HepG2 (cell line): ENCODE measurements at regions not wholly inside any gene's neighbourhood (a gene's known extent, or its start where the extent isn't known, plus 50 kb on each side); places are given as distances from the start of the nearest gene placed in this dataset.

ENCODE experiments used
- ATAC-seq: fragments of 200-7000 bp; cut with Tn5 transposase; 3 replicates; pipeline ENCODE4 v1.9.1; 2020; ENCODE audit warnings: mild to moderate bottlenecking, moderate library complexity
- BruUV-seq: library from RNA; stranded (reverse); fragments of 400-500 nt; replicated peaks from 2 replicates; lab custom pipeline; 2021; lab: Mats Ljungman, UMichigan
- CTCF ChIA-PET: fragments of 300-600 bp; formaldehyde crosslinking; extraction: SDS; loops from one replicate; lab custom pipeline; 2021; ENCODE audit warnings: low total read pairs, inconsistent platforms, low intra/inter-chr PET ratio; lab: Yijun Ruan, JAX
- POLR2A ChIA-PET: fragments of 350-600 bp; sonication (Branson Sonifier 250); formaldehyde crosslinking; loops from one replicate; lab custom pipeline; 2020; ENCODE audit warnings: antibody characterized with exemption, inconsistent platforms; lab: Yijun Ruan, JAX
- DNase-seq: peaks from one replicate; pipeline ENCODE4 v3.0.0-alpha.2; 2015; ENCODE audit warnings: low spot score
- FAIRE-seq: peaks from 3 replicates; lab custom pipeline; 2011; peaks lifted over from hg19 to GRCh38; lab: Jason Lieb, UNC
- H2AFZ ChIP-seq: one replicate; pipeline ENCODE4 v1.6.1; 2011; ENCODE audit warnings: low read length, inconsistent platforms
- H3K27ac ChIP-seq: fragments of 300-600 bp; 3 replicates; pipeline ENCODE4 v1.8.0; 2011; ENCODE audit warnings: mixed run types, mild to moderate bottlenecking, mixed read lengths, low read length, inconsistent platforms; ENCODE audit not compliant: insufficient read depth; ENCODE audit errors: extremely low read length
- H3K27me3 ChIP-seq, 2 experiments: fragments of 200-600 bp in 1 of 2; 2 replicates in 1 of 2; 3 replicates in 1 of 2; pipeline versions ENCODE4 v1.6.0 to v1.8.0; 2011; ENCODE audit warnings: low read length in 2 of 2, mild to moderate bottlenecking in 2 of 2, moderate library complexity in 2 of 2, inconsistent platforms in 1 of 2; ENCODE audit not compliant: insufficient read depth in 2 of 2, control insufficient read depth in 1 of 2
- H3K36me3 ChIP-seq, 2 experiments: fragments of 200-600 bp in 1 of 2; replicated peaks in 1 of 2; 2 replicates in 1 of 2; 3 replicates in 1 of 2; pipeline versions ENCODE4 v1.5.1 to v1.8.0; 2011; ENCODE audit warnings: low read length in 2 of 2, inconsistent platforms in 1 of 2; ENCODE audit not compliant: insufficient read depth in 2 of 2, control insufficient read depth in 1 of 2
- H3K4me1 ChIP-seq: 2 replicates; pipeline ENCODE4 v1.5.1; 2012; ENCODE audit warnings: low read length, inconsistent platforms; ENCODE audit not compliant: insufficient read depth
- H3K4me2 ChIP-seq: 2 replicates; pipeline ENCODE4 v1.6.0; 2011; ENCODE audit warnings: low read depth, low read length, inconsistent platforms
- H3K4me3 ChIP-seq, 3 experiments: fragments of 200-600 bp in 1 of 3; sonication (generic), shearing (Covaris generic) in 1 of 3; replicated peaks in 1 of 3; 2 replicates each; pipeline ENCODE4 v1.5.1; 2011 to 2016; ENCODE audit warnings: low read length in 3 of 3, inconsistent platforms in 2 of 3, low read depth in 2 of 3, mild to moderate bottlenecking in 2 of 3, control low read depth in 1 of 3, mixed read lengths in 1 of 3; ENCODE audit not compliant: insufficient read depth in 1 of 3
- H3K79me2 ChIP-seq: one replicate; pipeline ENCODE4 v1.6.1; 2011; ENCODE audit warnings: low read length, inconsistent platforms; ENCODE audit not compliant: insufficient read depth
- H3K9ac ChIP-seq: 2 replicates; pipeline ENCODE4 v1.6.0; 2011; ENCODE audit warnings: mild to moderate bottlenecking, low read depth, low read length, inconsistent platforms; ENCODE audit not compliant: insufficient read depth
- H3K9me3 ChIP-seq: 2 replicates; pipeline ENCODE4 v1.5.1; 2012; ENCODE audit warnings: mild to moderate bottlenecking, low read length
- H4K20me1 ChIP-seq: 2 replicates; pipeline ENCODE4 v1.6.0; 2011; ENCODE audit warnings: inconsistent platforms, mild to moderate bottlenecking, low read length, moderate library complexity; ENCODE audit not compliant: insufficient read depth
- CREM ChIP-seq, 2 experiments: sonication (generic) in 1 of 2; formaldehyde crosslinking in 1 of 2; IDR thresholded peaks; 2 replicates each; pipeline versions ENCODE4 v1.4.0 to v1.6.1; 2016 to 2020; ENCODE audit warnings: antibody characterized with exemption in 1 of 2, mild to moderate bottlenecking in 1 of 2, missing genetic modification reagents in 1 of 2
- FOSL1 ChIP-seq: sonication (generic); formaldehyde crosslinking; IDR thresholded peaks from 2 replicates; pipeline ENCODE4 v1.9.0; 2021; ENCODE audit warnings: missing genetic modification reagents, borderline replicate concordance
- HMGXB3 ChIP-seq: sonication (generic); formaldehyde crosslinking; IDR thresholded peaks from 2 replicates; pipeline ENCODE4 v1.4.0; 2020; ENCODE audit warnings: missing genetic modification reagents, borderline replicate concordance
- HNRNPH1 ChIP-seq: fragments of 200-400 bp; formaldehyde crosslinking; optimal IDR thresholded peaks from 2 replicates; pipeline ENCODE3; 2017; ENCODE audit warnings: mild to moderate bottlenecking, low read depth, low read length
- MTF2 ChIP-seq: sonication (generic); formaldehyde crosslinking; IDR thresholded peaks from 2 replicates; pipeline ENCODE4 v1.5.0; 2020; ENCODE audit warnings: missing genetic modification reagents, borderline replicate concordance
- RARG ChIP-seq: sonication (generic); formaldehyde crosslinking; IDR thresholded peaks from 2 replicates; pipeline ENCODE4 v1.4.0; 2020; ENCODE audit warnings: low read depth, mild to moderate bottlenecking, missing genetic modification reagents
- SAFB2 ChIP-seq: sonication (generic); formaldehyde crosslinking; IDR thresholded peaks from 2 replicates; pipeline ENCODE4 v1.5.1; 2020; ENCODE audit warnings: missing genetic modification reagents, low read depth, mild to moderate bottlenecking, borderline replicate concordance
- SALL1 ChIP-seq: sonication (generic); formaldehyde crosslinking; IDR thresholded peaks from 2 replicates; pipeline ENCODE4 v1.8.0; 2022; ENCODE audit warnings: mild to moderate bottlenecking, missing genetic modification reagents
- YY1 ChIP-seq: IDR thresholded peaks from 2 replicates; pipeline ENCODE4 v1.6.1; 2011; ENCODE audit warnings: low read length, low read depth, moderate library complexity, mild to moderate bottlenecking; ENCODE audit not compliant: insufficient read depth, insufficient replicate concordance
- ZNF225 ChIP-seq: sonication (generic); formaldehyde crosslinking; IDR thresholded peaks from 2 replicates; pipeline ENCODE4 v1.4.0; 2020; ENCODE audit warnings: mild to moderate bottlenecking, missing genetic modification reagents
- ZNF331 ChIP-seq: sonication (generic); formaldehyde crosslinking; IDR thresholded peaks from 2 replicates; pipeline ENCODE4 v1.4.0; 2020; ENCODE audit warnings: missing genetic modification reagents
- ZNF543 ChIP-seq: sonication (generic); formaldehyde crosslinking; IDR thresholded peaks from 2 replicates; pipeline ENCODE4 v1.4.0; 2020; ENCODE audit warnings: mild to moderate bottlenecking, missing genetic modification reagents
- ZNF746 ChIP-seq: sonication (generic); formaldehyde crosslinking; IDR thresholded peaks from 2 replicates; pipeline ENCODE4 v1.8.0; 2022; ENCODE audit warnings: mild to moderate bottlenecking, missing genetic modification reagents
- WGBS: methylation state at CpG from one replicate; pipeline ENCODE4 v1.1.6; 2017; ENCODE audit warnings: low lambda C conversion rate; 5-methylcytosine and 5-hydroxymethylcytosine counted together
- in situ Hi-C: cut with HindIII; loops from 2 replicates; pipeline ENCODE4 v1.10.0; 2017; ENCODE audit warnings: low pct_unique_long_range_greater_than_20kb; ENCODE audit not compliant: extremely low pct_ligation_motif_present
- intact Hi-C: fragments of 100-400 bp; cut with micrococcal nuclease; formaldehyde crosslinking; loops from one replicate; pipeline ENCODE4 v1.10.0; 2022; ENCODE audit not compliant: unreplicated experiment
- TF ChIP-seq, protein P1 (sequence below): IDR thresholded peaks from 2 replicates; pipeline ENCODE4 v1.6.1; 2016
- TF ChIP-seq, protein P2 (sequence below): sonication (generic); formaldehyde crosslinking; conservative IDR thresholded peaks from 2 replicates; pipeline ENCODE4 v1.5.0; 2020; ENCODE audit warnings: missing genetic modification reagents
- TF ChIP-seq, protein P3 (sequence below): IDR thresholded peaks from 2 replicates; pipeline ENCODE4 v1.6.1; 2016; ENCODE audit warnings: missing compliant biosample characterization, missing genetic modification reagents, borderline replicate concordance

DNA sequence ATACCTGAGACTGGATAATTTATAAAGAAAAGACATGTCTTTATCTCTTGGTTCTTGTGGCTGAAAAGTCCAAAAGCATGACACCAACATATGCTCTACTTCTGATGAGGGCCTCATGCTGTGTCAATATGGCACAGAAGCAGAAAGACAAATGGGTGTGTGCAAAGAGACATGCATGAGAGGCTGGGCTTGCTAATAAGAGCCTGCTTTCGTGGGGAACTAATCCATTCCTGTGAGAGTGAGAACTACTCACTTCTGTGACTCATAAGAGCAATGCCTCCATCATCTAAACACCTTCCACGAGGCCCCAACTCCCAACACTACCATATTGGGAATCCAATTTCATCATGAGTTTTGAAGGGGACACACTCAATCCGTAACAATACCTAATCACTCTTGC, 340.0 kb upstream of the DUSP10 start:
- Histone ChIP-seq H3K4me3 (no peak overlapping the region), H3K27ac (no peak overlapping the region)
- POLR2A ChIA-PET, result no interaction called here
- TF ChIP-seq, protein P1, sequence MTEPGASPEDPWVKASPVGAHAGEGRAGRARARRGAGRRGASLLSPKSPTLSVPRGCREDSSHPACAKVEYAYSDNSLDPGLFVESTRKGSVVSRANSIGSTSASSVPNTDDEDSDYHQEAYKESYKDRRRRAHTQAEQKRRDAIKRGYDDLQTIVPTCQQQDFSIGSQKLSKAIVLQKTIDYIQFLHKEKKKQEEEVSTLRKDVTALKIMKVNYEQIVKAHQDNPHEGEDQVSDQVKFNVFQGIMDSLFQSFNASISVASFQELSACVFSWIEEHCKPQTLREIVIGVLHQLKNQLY (CRISPR knock-in tag), result no peak
- no peak for TF ChIP-seq FOSL1
- TF ChIP-seq HMGXB3 (CRISPR knock-in tag), result no peak
- no peak for TF ChIP-seq SAFB2
- no peak for TF ChIP-seq MTF2 (CRISPR knock-in tag)
- no peak for TF ChIP-seq HNRNPH1
- no peak for TF ChIP-seq ZNF746 (CRISPR knock-in tag)
- no peak for TF ChIP-seq ZNF225 (CRISPR knock-in tag)
- TF ChIP-seq ZNF331 (CRISPR knock-in tag), result no peak
- TF ChIP-seq, protein P2, sequence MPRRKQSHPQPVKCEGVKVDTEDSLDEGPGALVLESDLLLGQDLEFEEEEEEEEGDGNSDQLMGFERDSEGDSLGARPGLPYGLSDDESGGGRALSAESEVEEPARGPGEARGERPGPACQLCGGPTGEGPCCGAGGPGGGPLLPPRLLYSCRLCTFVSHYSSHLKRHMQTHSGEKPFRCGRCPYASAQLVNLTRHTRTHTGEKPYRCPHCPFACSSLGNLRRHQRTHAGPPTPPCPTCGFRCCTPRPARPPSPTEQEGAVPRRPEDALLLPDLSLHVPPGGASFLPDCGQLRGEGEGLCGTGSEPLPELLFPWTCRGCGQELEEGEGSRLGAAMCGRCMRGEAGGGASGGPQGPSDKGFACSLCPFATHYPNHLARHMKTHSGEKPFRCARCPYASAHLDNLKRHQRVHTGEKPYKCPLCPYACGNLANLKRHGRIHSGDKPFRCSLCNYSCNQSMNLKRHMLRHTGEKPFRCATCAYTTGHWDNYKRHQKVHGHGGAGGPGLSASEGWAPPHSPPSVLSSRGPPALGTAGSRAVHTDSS (CRISPR knock-in tag), result no peak
- no peak for TF ChIP-seq CREM (IDR thresholded peaks at IDR 0.05)
- no peak for TF ChIP-seq CREM (CRISPR knock-in tag; IDR thresholded peaks at IDR 0.05)
- TF ChIP-seq YY1, result no peak
- TF ChIP-seq, protein P3, sequence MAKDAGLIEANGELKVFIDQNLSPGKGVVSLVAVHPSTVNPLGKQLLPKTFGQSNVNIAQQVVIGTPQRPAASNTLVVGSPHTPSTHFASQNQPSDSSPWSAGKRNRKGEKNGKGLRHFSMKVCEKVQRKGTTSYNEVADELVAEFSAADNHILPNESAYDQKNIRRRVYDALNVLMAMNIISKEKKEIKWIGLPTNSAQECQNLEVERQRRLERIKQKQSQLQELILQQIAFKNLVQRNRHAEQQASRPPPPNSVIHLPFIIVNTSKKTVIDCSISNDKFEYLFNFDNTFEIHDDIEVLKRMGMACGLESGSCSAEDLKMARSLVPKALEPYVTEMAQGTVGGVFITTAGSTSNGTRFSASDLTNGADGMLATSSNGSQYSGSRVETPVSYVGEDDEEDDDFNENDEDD, result no peak
- no peak for TF ChIP-seq SALL1 (CRISPR knock-in tag)
- TF ChIP-seq RARG, result no peak
- TF ChIP-seq ZNF543 (CRISPR knock-in tag), result no peak
- TF ChIP-seq, all 625 proteins: peak for 0
- Histone ChIP-seq H3K9me3 (peaks cover 14% of the 10 kb centered on the region; the same call in 1 of the 2 replicates), H2AFZ (no peak overlapping the region), H4K20me1 (no peaks in the 10 kb centered on the region), H3K9ac (no peak overlapping the region), H3K4me1 (no peaks in the 10 kb centered on the region), H3K27me3 (no peaks in the 10 kb centered on the region), H3K4me2 (no peak overlapping the region), H3K79me2 (no peaks in the 10 kb centered on the region), H3K36me3 (no peaks in the 10 kb centered on the region)
- no TSS peak for BruUV-seq
- in situ Hi-C loops (no loop called here), intact Hi-C loops (no loop called here)
- WGBS, result 0% methylated on average over 3 of the region's 3 CpGs
- ATAC-seq (no peak), FAIRE-seq (no peak), DNase-seq (no peak)
- CTCF ChIA-PET, result no interaction called here
